OCI-LY1 (cell line): ENCODE measurements at regions not wholly inside any gene's neighbourhood (a gene's known extent, or its start where the extent isn't known, plus 50 kb on each side); places are given as distances from the start of the nearest gene placed in this dataset.

Experiments
- CTCF ChIP-seq: fragments of 200-600 bp; sonication (generic), shearing (Covaris generic); IDR thresholded peaks from 2 replicates; pipeline ENCODE4 v1.5.1; 2017; ENCODE audit warnings: mild to moderate bottlenecking, antibody characterized with exemption, low read length, moderate library complexity, mixed read lengths
- EZH2 ChIP-seq: fragments of 200-600 bp; sonication (generic), shearing (Covaris generic); IDR thresholded peaks from 2 replicates; pipeline ENCODE4 v1.8.0; 2017; ENCODE audit warnings: borderline replicate concordance, mixed run types, mild to moderate bottlenecking, antibody characterized with exemption, low read length, moderate library complexity, mixed read lengths

GRCh38 chr2:8176887-8177286, 505.0 kb upstream of the ID2 start:
- TF ChIP-seq CTCF (no peak), EZH2 (no peak)
